K562 (cell line): ENCODE measurements at regions not wholly inside any gene's neighbourhood (a gene's known extent, or its start where the extent isn't known, plus 50 kb on each side); places are given as distances from the start of the nearest gene placed in this dataset. TPM values are rescaled to one million over a fixed set of nuclear protein-coding genes. Genes with fewer than 3 reads are reported as not detected.

ENCODE experiments used
- ATAC-seq: fragments of 200-7000 bp; cut with Tn5 transposase; 3 replicates; pipeline ENCODE4 v1.9.1; 2020; ENCODE audit warnings: moderate library complexity
- BruUV-seq: library from RNA; stranded (reverse); fragments of 400-500 nt; replicated peaks from 2 replicates; lab custom pipeline; 2021; lab: Mats Ljungman, UMichigan
- CTCF ChIA-PET: fragments of 300-600 bp; formaldehyde crosslinking; extraction: SDS; loops from one replicate; lab custom pipeline; 2021; ENCODE audit warnings: low intra/inter-chr PET ratio; lab: Yijun Ruan, JAX
- POLR2A ChIA-PET: fragments of 300-600, 350-650 bp; sonication (Branson Sonifier 250); formaldehyde crosslinking; extraction: SDS; loops from one replicate; lab custom pipeline; 2021; ENCODE audit warnings: antibody characterized with exemption, inconsistent platforms; lab: Yijun Ruan, JAX
- DNase-seq, 4 experiments: peaks; one replicate each; pipeline versions ENCODE4 v3.0.0 to v3.0.0-alpha.2; 2011 to 2018; ENCODE audit warnings: low spot score in 3 of 4, mixed read lengths in 3 of 4; ENCODE audit errors: extremely low read depth in 1 of 4
- FAIRE-seq: peaks from 2 replicates; lab custom pipeline; 2011; peaks lifted over from hg19 to GRCh38; lab: Jason Lieb, UNC
- H2AFZ ChIP-seq: 2 replicates; pipeline ENCODE4 v1.6.0; 2011; ENCODE audit warnings: low read depth, low read length, control low read depth, inconsistent platforms
- H3K27ac ChIP-seq: fragments of 200-600 bp; 3 replicates; pipeline ENCODE4 v1.8.0; 2011; ENCODE audit warnings: low read depth, mild to moderate bottlenecking, control low read depth, inconsistent platforms, low read length, moderate library complexity, mixed read lengths; ENCODE audit errors: extremely low read depth
- H3K27me3 ChIP-seq, 2 experiments: fragments of 300-600 bp in 1 of 2; 2 replicates in 1 of 2; 3 replicates in 1 of 2; pipeline versions ENCODE4 v1.6.0 to v1.8.0; 2011; ENCODE audit warnings: inconsistent platforms in 2 of 2, low read length in 2 of 2, mild to moderate bottlenecking in 1 of 2, mixed read lengths in 1 of 2, moderate library complexity in 1 of 2; ENCODE audit not compliant: control insufficient read depth in 2 of 2, insufficient read depth in 2 of 2
- H3K36me3 ChIP-seq: fragments of 300-600 bp; 3 replicates; pipeline ENCODE4 v1.8.0; 2011; ENCODE audit warnings: mild to moderate bottlenecking, low read length, inconsistent platforms; ENCODE audit not compliant: control insufficient read depth, insufficient read depth
- H3K4me1 ChIP-seq, 2 experiments: fragments of 200-600 bp in 1 of 2; replicated peaks in 1 of 2; 2 replicates in 1 of 2; 3 replicates in 1 of 2; pipeline versions ENCODE4 v1.5.1 to v1.8.0; 2011; ENCODE audit warnings: inconsistent platforms in 2 of 2, low read length in 2 of 2, mild to moderate bottlenecking in 1 of 2, mixed read lengths in 1 of 2, moderate library complexity in 1 of 2; ENCODE audit not compliant: control insufficient read depth in 2 of 2, insufficient read depth in 2 of 2
- H3K4me2 ChIP-seq: 2 replicates; pipeline ENCODE4 v1.6.1; 2011; ENCODE audit warnings: low read length, control low read depth, inconsistent platforms, mixed read lengths; ENCODE audit not compliant: insufficient read depth
- H3K4me3 ChIP-seq: fragments of 200-600 bp; sonication (generic), shearing (Covaris generic); 2 replicates; pipeline ENCODE4 v1.5.1; 2016; ENCODE audit warnings: control low read depth, inconsistent platforms
- H3K79me2 ChIP-seq: fragments of 200-600 bp; 3 replicates; pipeline ENCODE4 v1.8.0; 2011; ENCODE audit warnings: low read length, inconsistent platforms; ENCODE audit not compliant: control insufficient read depth, insufficient read depth
- H3K9ac ChIP-seq, 2 experiments: 2 replicates each; pipeline versions ENCODE4 v1.6.0 to v1.6.1; 2011; ENCODE audit warnings: low read depth in 2 of 2, low read length in 2 of 2, control low read depth in 1 of 2, inconsistent platforms in 1 of 2, mild to moderate bottlenecking in 1 of 2, mixed read lengths in 1 of 2; ENCODE audit not compliant: insufficient read depth in 1 of 2
- H3K9me1 ChIP-seq: one replicate; pipeline ENCODE4 v1.6.0; 2011; ENCODE audit warnings: inconsistent platforms, mild to moderate bottlenecking, low read length, moderate library complexity; ENCODE audit not compliant: control insufficient read depth, insufficient read depth
- H3K9me3 ChIP-seq: replicated peaks from 2 replicates; pipeline ENCODE4 v1.5.1; 2011; ENCODE audit warnings: low read depth, low read length, inconsistent platforms; ENCODE audit not compliant: control insufficient read depth, insufficient read depth
- H4K20me1 ChIP-seq: replicated peaks from 2 replicates; pipeline ENCODE4 v1.6.1; 2011; ENCODE audit warnings: low read length, inconsistent platforms, mixed read lengths; ENCODE audit not compliant: control insufficient read depth, insufficient read depth
- CLOCK ChIP-seq: fragments of 250-450 bp; sonication (Bioruptor Pico); IDR thresholded peaks from 2 replicates; pipeline ENCODE4 v1.4.0; 2020; ENCODE audit warnings: mild to moderate bottlenecking, moderate library complexity, borderline replicate concordance
- GATA2 ChIP-seq: sonication (generic); formaldehyde crosslinking; IDR thresholded peaks from 2 replicates; pipeline ENCODE4 v1.4.0; 2020; ENCODE audit warnings: mild to moderate bottlenecking, missing genetic modification reagents
- PREB ChIP-seq: sonication (generic); formaldehyde crosslinking; IDR thresholded peaks from 2 replicates; pipeline ENCODE4 v1.8.1; 2023; ENCODE audit warnings: mild to moderate bottlenecking, missing genetic modification reagents
- WGBS: fragments of 100-300 bp; shearing (Covaris generic); methylation state at CpG from one replicate; pipeline ENCODE4 v1.1.6; 2016; ENCODE audit warnings: low coverage, mixed read lengths; ENCODE audit not compliant: insufficient coverage; ENCODE audit errors: missing lambda C conversion rate; 5-methylcytosine and 5-hydroxymethylcytosine counted together
- in situ Hi-C: fragments of 300-500 bp; cut with MboI; formaldehyde crosslinking; loops from 4 replicates; pipeline ENCODE4 v1.15.0; 2018; ENCODE audit warnings: inconsistent platforms, mixed read lengths
- intact Hi-C: fragments of 100-400 bp; cut with micrococcal nuclease; formaldehyde crosslinking; loops from 2 replicates; pipeline ENCODE4 v1.14.2; 2022
- small RNA-seq: library from RNA; depleted of rRNA; stranded (forward); fragments of <200 nt; gene quantifications from one replicate; pipeline ENCODE3, GENCODE V24; 2014

- TF ChIP-seq GATA2 (CRISPR knock-in tag) (no peak), CLOCK (CRISPR knock-in tag) (no peak), PREB (CRISPR knock-in tag) (no peak)
- TF ChIP-seq, all 486 proteins: peak for 0
- Histone ChIP-seq H3K4me3 (no peak overlapping the region), H3K27ac (no peak overlapping the region), H3K36me3 (no peaks in the 10 kb centered on the region), H3K9ac (no peak overlapping the region), H3K9me1 (no peaks in the 10 kb centered on the region), H3K79me2 (no peaks in the 10 kb centered on the region), H2AFZ (no peak overlapping the region), H3K4me2 (no peak overlapping the region), H3K9me3 (no peaks in the 10 kb centered on the region), H4K20me1 (no peaks in the 10 kb centered on the region), H3K4me1 (no peaks in the 10 kb centered on the region), H3K27me3 (no peaks in the 10 kb centered on the region)
- no peak for ATAC-seq
- intact Hi-C loops, result no loop called here
- POLR2A ChIA-PET, result no interaction called here
- FAIRE-seq, result no peak
- WGBS, result 1% methylated on average over 4 of the region's 4 CpGs
- in situ Hi-C loops, result no loop called here
- BruUV-seq, result no TSS peak
- CTCF ChIA-PET, result no interaction called here
- DNase-seq, result no peak
These were observed 52.3 kb upstream of the SMIM31 start for GRCh38 chr4:164701665-164702064.

Small RNAs in the stretch of these regions (small RNA-seq; reads per million reads assigned to genes)
- gene AC074198.2, result not detected
- gene RNU6-284P, result not detected
